ENCODE measurements at regions not wholly inside any gene's neighbourhood (a gene's known extent, or its start where the extent isn't known, plus 50 kb on each side); places are given as distances from the start of the nearest gene placed in this dataset.

DNA sequence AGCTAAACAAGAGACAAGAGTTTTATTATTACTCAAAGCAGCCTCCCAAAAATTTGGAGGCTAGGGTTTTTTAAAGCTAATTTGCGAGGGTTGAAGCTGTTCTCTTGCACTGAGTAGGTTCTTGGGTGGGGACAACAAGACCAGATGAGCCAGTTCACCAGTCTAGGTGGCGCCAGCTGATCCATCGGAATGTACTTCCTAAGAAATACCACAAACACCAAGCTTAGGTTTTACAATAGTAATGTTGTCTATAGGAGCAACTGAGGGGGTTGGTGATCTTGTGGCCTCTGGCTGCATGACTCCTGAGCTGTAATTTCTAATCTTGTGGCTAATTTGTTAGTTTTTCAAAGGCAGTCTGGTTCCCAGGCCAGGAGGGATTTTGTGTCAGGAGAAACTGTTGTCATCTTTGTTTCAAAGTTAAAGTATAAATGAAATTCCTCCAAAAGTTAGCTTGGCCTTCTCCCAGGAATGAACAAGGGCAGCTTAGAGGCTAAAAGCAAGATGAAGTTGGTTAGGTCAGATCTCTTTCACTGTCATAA, 130.6 kb downstream of the SLC7A11 start:
- ATAC-seq (no peak), FAIRE-seq (no peak), DNase-seq (ENCODE audit: low read depth, low spot score) (no peak)
- CTCF ChIA-PET, result interaction anchor here (0.7 to 1.7 kb wide), 5 partner anchors 14 to 444 kb away, joined by 3 to 6 read pairs (median 3); no protein-coding TSS in a partner anchor
- Histone ChIP-seq H4K20me1 (ENCODE audit: control insufficient read depth, insufficient read depth) (no peaks in the 10 kb centered on the region), H3K79me2 (ENCODE audit: control insufficient read depth, insufficient read depth, low read length) (no peaks in the 10 kb centered on the region), H3K27ac (ENCODE audit: control insufficient read depth, insufficient read depth) (no peak overlapping the region), H3K36me3 (ENCODE audit: control insufficient read depth in 2 of 2, insufficient read depth in 2 of 2, low read length in 1 of 2) (no peaks in the 10 kb centered on the region), H2AFZ (ENCODE audit: control insufficient read depth, low read depth, low read length) (no peak overlapping the region), H3K27me3 (replicated peaks in 1 of 2; ENCODE audit: control insufficient read depth in 2 of 2, insufficient read depth in 2 of 2, low read length in 1 of 2) (no peaks in the 10 kb centered on the region), H3K4me3 (no peak overlapping the region), H3K4me2 (ENCODE audit: control insufficient read depth, insufficient read depth) (no peak overlapping the region), H3K9me3 (replicated peaks; ENCODE audit: control insufficient read depth, insufficient read depth, low read length) (no peaks in the 10 kb centered on the region; the same call in 2 of the 3 replicates), H3K9ac (ENCODE audit: control insufficient read depth, insufficient read depth, low read length) (no peak overlapping the region), H3K4me1 (ENCODE audit: control insufficient read depth, insufficient read depth, low read length) (peaks cover 11% of the 10 kb centered on the region)
- POLR2A ChIA-PET, result no interaction called here
- SMC1A ChIA-PET (ENCODE audit: uncharacterized antibody, unreplicated experiment), result interaction anchor here (1.0 to 1.5 kb wide), 4 partner anchors 10 to 569 kb away, joined by 3 to 5 read pairs (median 3); no protein-coding TSS in a partner anchor
- RAD21 ChIA-PET (ENCODE audit: unreplicated experiment), result interaction anchor here (0.8 to 1.1 kb wide), 2 partner anchors 21 to 133 kb away, joined by 3 read pairs; no protein-coding TSS in a partner anchor
- intact Hi-C loops (cut with micrococcal nuclease; ENCODE audit: unreplicated experiment), result loop anchor here (5.0 kb wide), 2 partner anchors 76 to 131 kb away; partner anchors contain the start of gene SLC7A11
- TF ChIP-seq LARP7 (IDR thresholded peaks at IDR 0.05) (no peak), SIN3A (IDR thresholded peaks at IDR 0.05; ENCODE audit: low read depth, low read length) (no peak), CREB1 (IDR thresholded peaks at IDR 0.05; ENCODE audit: low read depth) (no peak), RAD51 (IDR thresholded peaks at IDR 0.05) (no peak), HCFC1 (IDR thresholded peaks at IDR 0.05; ENCODE audit: low read length) (no peak), NR2C1 (IDR thresholded peaks at IDR 0.05) (no peak), MYB (IDR thresholded peaks at IDR 0.05; ENCODE audit: borderline replicate concordance, low read depth, low read length) (no peak), SMAD1 (IDR thresholded peaks at IDR 0.05; ENCODE audit: low read depth, partially characterized antibody) (no peak)
- TF ChIP-seq, protein P1, sequence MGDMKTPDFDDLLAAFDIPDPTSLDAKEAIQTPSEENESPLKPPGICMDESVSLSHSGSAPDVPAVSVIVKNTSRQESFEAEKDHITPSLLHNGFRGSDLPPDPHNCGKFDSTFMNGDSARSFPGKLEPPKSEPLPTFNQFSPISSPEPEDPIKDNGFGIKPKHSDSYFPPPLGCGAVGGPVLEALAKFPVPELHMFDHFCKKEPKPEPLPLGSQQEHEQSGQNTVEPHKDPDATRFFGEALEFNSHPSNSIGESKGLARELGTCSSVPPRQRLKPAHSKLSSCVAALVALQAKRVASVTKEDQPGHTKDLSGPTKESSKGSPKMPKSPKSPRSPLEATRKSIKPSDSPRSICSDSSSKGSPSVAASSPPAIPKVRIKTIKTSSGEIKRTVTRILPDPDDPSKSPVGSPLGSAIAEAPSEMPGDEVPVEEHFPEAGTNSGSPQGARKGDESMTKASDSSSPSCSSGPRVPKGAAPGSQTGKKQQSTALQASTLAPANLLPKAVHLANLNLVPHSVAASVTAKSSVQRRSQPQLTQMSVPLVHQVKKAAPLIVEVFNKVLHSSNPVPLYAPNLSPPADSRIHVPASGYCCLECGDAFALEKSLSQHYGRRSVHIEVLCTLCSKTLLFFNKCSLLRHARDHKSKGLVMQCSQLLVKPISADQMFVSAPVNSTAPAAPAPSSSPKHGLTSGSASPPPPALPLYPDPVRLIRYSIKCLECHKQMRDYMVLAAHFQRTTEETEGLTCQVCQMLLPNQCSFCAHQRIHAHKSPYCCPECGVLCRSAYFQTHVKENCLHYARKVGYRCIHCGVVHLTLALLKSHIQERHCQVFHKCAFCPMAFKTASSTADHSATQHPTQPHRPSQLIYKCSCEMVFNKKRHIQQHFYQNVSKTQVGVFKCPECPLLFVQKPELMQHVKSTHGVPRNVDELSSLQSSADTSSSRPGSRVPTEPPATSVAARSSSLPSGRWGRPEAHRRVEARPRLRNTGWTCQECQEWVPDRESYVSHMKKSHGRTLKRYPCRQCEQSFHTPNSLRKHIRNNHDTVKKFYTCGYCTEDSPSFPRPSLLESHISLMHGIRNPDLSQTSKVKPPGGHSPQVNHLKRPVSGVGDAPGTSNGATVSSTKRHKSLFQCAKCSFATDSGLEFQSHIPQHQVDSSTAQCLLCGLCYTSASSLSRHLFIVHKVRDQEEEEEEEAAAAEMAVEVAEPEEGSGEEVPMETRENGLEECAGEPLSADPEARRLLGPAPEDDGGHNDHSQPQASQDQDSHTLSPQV (IDR thresholded peaks at IDR 0.05), result no peak
- TF ChIP-seq, protein P2, sequence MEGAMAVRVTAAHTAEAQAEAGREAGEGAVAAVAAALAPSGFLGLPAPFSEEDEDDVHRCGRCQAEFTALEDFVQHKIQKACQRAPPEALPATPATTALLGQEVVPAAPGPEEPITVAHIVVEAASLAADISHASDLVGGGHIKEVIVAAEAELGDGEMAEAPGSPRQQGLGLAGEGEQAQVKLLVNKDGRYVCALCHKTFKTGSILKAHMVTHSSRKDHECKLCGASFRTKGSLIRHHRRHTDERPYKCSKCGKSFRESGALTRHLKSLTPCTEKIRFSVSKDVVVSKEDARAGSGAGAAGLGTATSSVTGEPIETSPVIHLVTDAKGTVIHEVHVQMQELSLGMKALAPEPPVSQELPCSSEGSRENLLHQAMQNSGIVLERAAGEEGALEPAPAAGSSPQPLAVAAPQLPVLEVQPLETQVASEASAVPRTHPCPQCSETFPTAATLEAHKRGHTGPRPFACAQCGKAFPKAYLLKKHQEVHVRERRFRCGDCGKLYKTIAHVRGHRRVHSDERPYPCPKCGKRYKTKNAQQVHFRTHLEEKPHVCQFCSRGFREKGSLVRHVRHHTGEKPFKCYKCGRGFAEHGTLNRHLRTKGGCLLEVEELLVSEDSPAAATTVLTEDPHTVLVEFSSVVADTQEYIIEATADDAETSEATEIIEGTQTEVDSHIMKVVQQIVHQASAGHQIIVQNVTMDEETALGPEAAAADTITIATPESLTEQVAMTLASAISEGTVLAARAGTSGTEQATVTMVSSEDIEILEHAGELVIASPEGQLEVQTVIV (IDR thresholded peaks at IDR 0.05; ENCODE audit: borderline replicate concordance, partially characterized antibody), result no peak
- in situ Hi-C loops (cut with MboI), result no loop called here
- 25% methylated on average over 3 of the region's 3 CpGs for WGBS (ENCODE audit: insufficient coverage, insufficient replicate concordance, low lambda C conversion rate, missing lambda C conversion rate)
- no TSS peak for BruUV-seq (replicated peaks)

Data from GM12878 (cell line).